Mesothelial cell of epicardium (in vitro differentiated cells): ENCODE measurements at regions not wholly inside any gene's neighbourhood (a gene's known extent, or its start where the extent isn't known, plus 50 kb on each side); places are given as distances from the start of the nearest gene placed in this dataset.
"Not testable (repeated sequence)": the region's sequence is repeated elsewhere in the genome, so short reads cannot be mapped to it uniquely, and the experiment has no call there.

Experiments
- DNase-seq, 2 experiments: peaks; one replicate each; pipeline ENCODE4 v3.0.0; 2021; ENCODE audit warnings: low spot score in 2 of 2; ENCODE audit not compliant: unreplicated experiment in 2 of 2
- H3K27ac Mint-ChIP-seq: 2 replicates; pipeline ENCODE4 v1.8.0; 2021; ENCODE audit warnings: mixed read lengths
- H3K27me3 Mint-ChIP-seq: 2 replicates; pipeline ENCODE4 v1.8.0; 2021; ENCODE audit warnings: low read depth, mixed read lengths
- H3K36me3 Mint-ChIP-seq: 2 replicates; pipeline ENCODE4 v1.8.0; 2021; ENCODE audit warnings: mixed read lengths
- H3K4me1 Mint-ChIP-seq: 2 replicates; pipeline ENCODE4 v1.8.0; 2021; ENCODE audit warnings: mixed read lengths
- H3K4me3 Mint-ChIP-seq: 2 replicates; pipeline ENCODE4 v1.8.0; 2021; ENCODE audit warnings: mild to moderate bottlenecking, moderate library complexity, mixed read lengths
- H3K9me3 Mint-ChIP-seq: 2 replicates; pipeline ENCODE4 v1.8.0; 2021; ENCODE audit warnings: mixed read lengths
- TF ChIP-seq, protein P1 (sequence below): fragments of 200-600 bp; sonication (generic); IDR thresholded peaks from one replicate; pipeline ENCODE4 v1.5.0; 2021; ENCODE audit warnings: antibody characterized with exemption; ENCODE audit not compliant: unreplicated experiment

DNA sequence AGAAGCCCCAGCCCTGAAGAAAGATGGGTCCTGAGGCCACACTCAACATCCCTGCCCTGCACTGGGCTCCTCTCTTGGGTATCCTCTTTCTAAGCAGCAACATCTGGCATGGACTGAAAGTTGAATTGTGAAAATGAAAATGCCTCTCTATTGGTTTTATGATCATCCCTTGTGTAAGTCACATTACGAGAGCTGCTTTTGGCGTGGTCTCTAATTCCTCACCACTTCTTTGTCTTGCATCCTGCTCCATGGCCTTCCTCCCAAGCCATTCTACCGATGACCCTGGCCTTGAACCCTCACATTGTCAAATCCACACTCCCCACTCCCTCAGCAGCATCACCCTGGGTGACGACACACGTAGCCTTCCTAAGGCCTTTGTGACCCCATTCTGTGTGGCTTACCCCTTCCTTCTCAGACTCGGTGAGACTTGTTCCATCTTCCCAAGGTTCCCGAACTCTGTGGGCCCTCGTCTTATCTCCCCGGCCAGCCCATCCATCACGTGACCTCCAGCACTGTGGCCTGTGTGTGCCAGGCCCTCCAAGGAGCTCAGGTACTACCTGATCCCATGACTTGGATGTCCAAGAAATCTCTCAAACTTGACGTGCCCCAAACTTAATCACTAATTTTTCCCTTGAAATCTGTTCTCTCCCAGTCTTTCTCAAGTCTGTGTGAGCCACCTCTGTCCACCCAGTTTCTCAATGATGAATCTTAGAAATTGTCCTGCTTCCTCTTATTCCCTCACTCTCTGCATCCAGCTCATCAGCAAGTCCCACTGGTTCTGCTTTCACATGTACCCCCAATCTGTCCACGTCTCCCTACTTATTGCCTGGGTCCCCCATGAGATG lies 194.7 kb upstream of the HS6ST1 start:
- H3K9me3 Mint-ChIP-seq = peaks cover 4% of the 10 kb centered on the region
- H3K4me3 Mint-ChIP-seq = no peak overlapping the region
- no peaks in the 10 kb centered on the region for H3K36me3 Mint-ChIP-seq
- no peaks in the 10 kb centered on the region for H3K27me3 Mint-ChIP-seq
- H3K4me1 Mint-ChIP-seq = no peaks in the 10 kb centered on the region
- TF ChIP-seq, protein P1, sequence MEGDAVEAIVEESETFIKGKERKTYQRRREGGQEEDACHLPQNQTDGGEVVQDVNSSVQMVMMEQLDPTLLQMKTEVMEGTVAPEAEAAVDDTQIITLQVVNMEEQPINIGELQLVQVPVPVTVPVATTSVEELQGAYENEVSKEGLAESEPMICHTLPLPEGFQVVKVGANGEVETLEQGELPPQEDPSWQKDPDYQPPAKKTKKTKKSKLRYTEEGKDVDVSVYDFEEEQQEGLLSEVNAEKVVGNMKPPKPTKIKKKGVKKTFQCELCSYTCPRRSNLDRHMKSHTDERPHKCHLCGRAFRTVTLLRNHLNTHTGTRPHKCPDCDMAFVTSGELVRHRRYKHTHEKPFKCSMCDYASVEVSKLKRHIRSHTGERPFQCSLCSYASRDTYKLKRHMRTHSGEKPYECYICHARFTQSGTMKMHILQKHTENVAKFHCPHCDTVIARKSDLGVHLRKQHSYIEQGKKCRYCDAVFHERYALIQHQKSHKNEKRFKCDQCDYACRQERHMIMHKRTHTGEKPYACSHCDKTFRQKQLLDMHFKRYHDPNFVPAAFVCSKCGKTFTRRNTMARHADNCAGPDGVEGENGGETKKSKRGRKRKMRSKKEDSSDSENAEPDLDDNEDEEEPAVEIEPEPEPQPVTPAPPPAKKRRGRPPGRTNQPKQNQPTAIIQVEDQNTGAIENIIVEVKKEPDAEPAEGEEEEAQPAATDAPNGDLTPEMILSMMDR = no peak
- DNase-seq = no peak
- no peak overlapping the region for H3K27ac Mint-ChIP-seq

DNA sequence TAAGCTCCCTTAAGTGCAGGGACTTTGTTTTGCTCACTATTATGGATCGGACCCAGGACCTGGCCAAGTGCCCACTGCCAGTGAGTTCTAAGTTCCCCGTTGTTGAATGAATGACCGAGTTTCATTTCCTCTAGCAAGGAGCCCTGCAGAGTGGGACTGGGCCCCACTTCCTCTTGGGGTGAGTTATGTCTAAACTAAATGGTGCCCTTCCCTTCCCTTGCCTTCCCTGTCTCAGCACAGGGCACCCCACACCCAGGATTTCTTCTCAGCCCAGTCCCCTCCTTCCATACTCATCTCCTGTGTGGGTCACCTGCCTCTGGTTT lies 195.3 kb upstream of the HS6ST1 start:
- Mint-ChIP-seq H3K27me3 (no peaks in the 10 kb centered on the region), H3K9me3 (peaks cover under 1% of the 10 kb centered on the region), H3K36me3 (no peaks in the 10 kb centered on the region), H3K27ac (no peak overlapping the region), H3K4me1 (no peaks in the 10 kb centered on the region), H3K4me3 (no peak overlapping the region)
- TF ChIP-seq, protein P1 = no peak
- DNase-seq = no peak

DNA sequence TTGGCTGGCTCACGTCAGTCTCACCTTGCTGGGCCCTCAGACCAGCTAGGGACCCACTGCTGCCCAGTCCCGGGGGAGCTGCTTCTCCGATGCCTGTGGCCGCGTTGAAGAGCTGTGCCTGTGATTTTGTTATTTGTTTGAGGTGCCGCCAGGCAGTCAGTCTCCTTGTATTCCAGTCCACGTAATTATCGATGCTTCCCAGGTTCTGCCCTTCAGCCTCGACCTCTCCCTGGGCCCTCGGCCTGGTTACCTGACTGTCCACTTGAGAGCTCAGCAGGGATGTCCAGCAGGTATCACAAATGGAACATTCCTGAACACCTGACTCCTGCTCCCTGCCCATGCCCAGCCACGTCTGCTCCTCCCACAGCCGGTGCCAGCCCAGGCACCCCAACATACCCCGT lies 195.9 kb upstream of the HS6ST1 start:
- H3K4me1 Mint-ChIP-seq = no peaks in the 10 kb centered on the region
- no peak for DNase-seq
- no peaks in the 10 kb centered on the region for H3K27me3 Mint-ChIP-seq
- TF ChIP-seq, protein P1 = no peak
- no peak overlapping the region for H3K27ac Mint-ChIP-seq
- H3K9me3 Mint-ChIP-seq = no peaks in the 10 kb centered on the region
- H3K36me3 Mint-ChIP-seq = no peaks in the 10 kb centered on the region
- H3K4me3 Mint-ChIP-seq = no peak overlapping the region

DNA sequence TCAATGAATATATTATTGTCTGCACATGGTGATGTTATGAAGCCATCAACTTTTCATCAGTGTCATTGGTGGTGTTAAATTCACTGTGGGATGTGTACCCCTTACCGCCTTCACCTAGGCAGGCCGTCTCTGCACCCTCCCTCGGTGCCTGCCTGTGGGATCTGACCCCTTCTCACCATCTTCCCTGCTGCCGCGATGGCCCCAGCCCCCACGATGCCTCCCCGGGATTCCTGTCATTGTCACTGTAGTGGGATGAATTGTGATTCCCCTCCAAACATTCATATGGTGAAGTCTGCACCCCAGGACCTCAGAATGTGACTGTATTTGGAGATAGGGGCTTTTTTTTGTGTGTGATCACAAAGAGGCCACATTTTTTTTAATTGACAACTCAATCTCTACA lies 198.3 kb upstream of the HS6ST1 start:
- H3K36me3 Mint-ChIP-seq = no peaks in the 10 kb centered on the region
- H3K4me3 Mint-ChIP-seq = no peak overlapping the region
- peaks cover 3% of the 10 kb centered on the region for H3K4me1 Mint-ChIP-seq
- DNase-seq = no peak
- H3K27ac Mint-ChIP-seq = no peak overlapping the region
- TF ChIP-seq, protein P1 = no peak
- H3K27me3 Mint-ChIP-seq = no peaks in the 10 kb centered on the region
- no peaks in the 10 kb centered on the region for H3K9me3 Mint-ChIP-seq

DNA sequence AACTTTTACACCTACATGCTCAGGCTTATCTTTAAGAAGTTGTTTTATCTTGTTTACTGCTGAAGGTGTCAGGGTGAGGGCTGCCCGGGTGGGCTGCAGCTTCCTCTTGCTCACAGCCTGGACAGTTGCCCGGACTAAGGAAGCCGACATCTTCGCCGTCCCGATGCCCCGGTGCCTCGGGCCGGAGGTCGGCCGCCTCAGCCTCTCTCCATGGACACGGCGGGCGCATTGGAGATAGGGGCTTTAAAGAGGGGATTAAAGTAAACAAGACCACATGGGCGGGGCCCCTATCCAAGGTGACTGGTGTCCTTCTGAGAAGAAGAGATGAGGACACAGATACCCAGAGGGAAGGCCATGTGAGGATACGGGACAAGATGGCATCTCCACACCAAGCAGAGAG lies 200.4 kb upstream of the HS6ST1 start:
- not testable (repeated sequence) for DNase-seq, H3K27ac Mint-ChIP-seq, H3K4me3 Mint-ChIP-seq, H3K36me3 Mint-ChIP-seq, H3K27me3 Mint-ChIP-seq, H3K9me3 Mint-ChIP-seq
- peaks cover 17% of the 10 kb centered on the region for H3K4me1 Mint-ChIP-seq

DNA sequence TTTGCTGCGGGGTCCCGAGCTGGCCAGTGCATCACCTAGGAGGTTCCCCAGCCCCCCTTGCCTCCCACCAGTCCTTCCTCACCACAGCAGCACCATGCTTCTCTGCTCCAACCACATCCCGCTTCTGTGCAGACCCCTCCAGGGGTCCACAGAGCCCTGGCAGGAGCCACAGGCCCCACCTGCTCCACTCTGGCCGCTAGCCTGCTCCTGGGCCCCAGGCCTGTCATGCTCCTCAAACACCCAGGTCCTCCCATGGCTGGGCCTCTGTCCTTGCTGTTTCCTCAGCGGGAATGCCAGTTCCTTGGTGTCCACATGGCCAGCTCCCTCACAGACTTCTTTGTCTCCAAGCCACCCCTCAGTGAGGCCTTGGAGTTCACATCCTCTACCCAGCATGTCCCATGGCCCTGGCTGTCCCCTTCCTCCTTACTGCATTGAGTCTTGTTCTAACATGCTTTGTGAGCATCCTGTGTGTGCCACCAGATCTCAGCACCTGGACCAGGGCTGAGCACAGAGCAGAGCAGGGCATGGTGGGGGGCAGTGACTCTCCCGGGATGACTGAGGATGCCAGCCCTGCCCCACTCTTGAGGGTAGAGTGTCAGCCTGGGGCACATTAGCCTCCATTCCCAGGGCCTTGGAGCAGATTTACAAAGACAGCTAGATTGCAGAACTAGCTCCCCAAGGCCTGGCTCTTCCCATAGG lies 201.0 kb upstream of the HS6ST1 start:
- TF ChIP-seq, protein P1 = no peak
- Mint-ChIP-seq H3K36me3 (peaks cover 3% of the 10 kb centered on the region), H3K27me3 (no peaks in the 10 kb centered on the region), H3K9me3 (peaks cover 9% of the 10 kb centered on the region), H3K4me3 (no peak overlapping the region), H3K27ac (no peak overlapping the region), H3K4me1 (peaks cover 17% of the 10 kb centered on the region)
- DNase-seq = no peak
